K562 (cell line): ENCODE measurements at regions not wholly inside any gene's neighbourhood (a gene's known extent, or its start where the extent isn't known, plus 50 kb on each side); places are given as distances from the start of the nearest gene placed in this dataset.

ENCODE experiments used
- ATAC-seq: fragments of 200-7000 bp; cut with Tn5 transposase; 3 replicates; pipeline ENCODE4 v1.9.1; 2020; ENCODE audit warnings: moderate library complexity
- BruUV-seq: library from RNA; stranded (reverse); fragments of 400-500 nt; replicated peaks from 2 replicates; lab custom pipeline; 2021; lab: Mats Ljungman, UMichigan
- CTCF ChIA-PET: fragments of 300-600 bp; formaldehyde crosslinking; extraction: SDS; loops from one replicate; lab custom pipeline; 2021; ENCODE audit warnings: low intra/inter-chr PET ratio; lab: Yijun Ruan, JAX
- POLR2A ChIA-PET: fragments of 300-600, 350-650 bp; sonication (Branson Sonifier 250); formaldehyde crosslinking; extraction: SDS; loops from one replicate; lab custom pipeline; 2021; ENCODE audit warnings: antibody characterized with exemption, inconsistent platforms; lab: Yijun Ruan, JAX
- DNase-seq, 4 experiments: peaks; one replicate each; pipeline versions ENCODE4 v3.0.0 to v3.0.0-alpha.2; 2011 to 2018; ENCODE audit warnings: low spot score in 3 of 4, mixed read lengths in 3 of 4; ENCODE audit errors: extremely low read depth in 1 of 4
- FAIRE-seq: peaks from 2 replicates; lab custom pipeline; 2011; peaks lifted over from hg19 to GRCh38; lab: Jason Lieb, UNC
- H2AFZ ChIP-seq: 2 replicates; pipeline ENCODE4 v1.6.0; 2011; ENCODE audit warnings: low read depth, low read length, control low read depth, inconsistent platforms
- H3K27ac ChIP-seq: fragments of 200-600 bp; 3 replicates; pipeline ENCODE4 v1.8.0; 2011; ENCODE audit warnings: low read depth, mild to moderate bottlenecking, control low read depth, inconsistent platforms, low read length, moderate library complexity, mixed read lengths; ENCODE audit errors: extremely low read depth
- H3K27me3 ChIP-seq, 2 experiments: fragments of 300-600 bp in 1 of 2; 2 replicates in 1 of 2; 3 replicates in 1 of 2; pipeline versions ENCODE4 v1.6.0 to v1.8.0; 2011; ENCODE audit warnings: inconsistent platforms in 2 of 2, low read length in 2 of 2, mild to moderate bottlenecking in 1 of 2, mixed read lengths in 1 of 2, moderate library complexity in 1 of 2; ENCODE audit not compliant: control insufficient read depth in 2 of 2, insufficient read depth in 2 of 2
- H3K36me3 ChIP-seq: fragments of 300-600 bp; 3 replicates; pipeline ENCODE4 v1.8.0; 2011; ENCODE audit warnings: mild to moderate bottlenecking, low read length, inconsistent platforms; ENCODE audit not compliant: control insufficient read depth, insufficient read depth
- H3K4me1 ChIP-seq, 2 experiments: fragments of 200-600 bp in 1 of 2; replicated peaks in 1 of 2; 2 replicates in 1 of 2; 3 replicates in 1 of 2; pipeline versions ENCODE4 v1.5.1 to v1.8.0; 2011; ENCODE audit warnings: inconsistent platforms in 2 of 2, low read length in 2 of 2, mild to moderate bottlenecking in 1 of 2, mixed read lengths in 1 of 2, moderate library complexity in 1 of 2; ENCODE audit not compliant: control insufficient read depth in 2 of 2, insufficient read depth in 2 of 2
- H3K4me2 ChIP-seq: 2 replicates; pipeline ENCODE4 v1.6.1; 2011; ENCODE audit warnings: low read length, control low read depth, inconsistent platforms, mixed read lengths; ENCODE audit not compliant: insufficient read depth
- H3K4me3 ChIP-seq: fragments of 200-600 bp; sonication (generic), shearing (Covaris generic); 2 replicates; pipeline ENCODE4 v1.5.1; 2016; ENCODE audit warnings: control low read depth, inconsistent platforms
- H3K79me2 ChIP-seq: fragments of 200-600 bp; 3 replicates; pipeline ENCODE4 v1.8.0; 2011; ENCODE audit warnings: low read length, inconsistent platforms; ENCODE audit not compliant: control insufficient read depth, insufficient read depth
- H3K9ac ChIP-seq, 2 experiments: 2 replicates each; pipeline versions ENCODE4 v1.6.0 to v1.6.1; 2011; ENCODE audit warnings: low read depth in 2 of 2, low read length in 2 of 2, control low read depth in 1 of 2, inconsistent platforms in 1 of 2, mild to moderate bottlenecking in 1 of 2, mixed read lengths in 1 of 2; ENCODE audit not compliant: insufficient read depth in 1 of 2
- H3K9me1 ChIP-seq: one replicate; pipeline ENCODE4 v1.6.0; 2011; ENCODE audit warnings: inconsistent platforms, mild to moderate bottlenecking, low read length, moderate library complexity; ENCODE audit not compliant: control insufficient read depth, insufficient read depth
- H3K9me3 ChIP-seq: replicated peaks from 2 replicates; pipeline ENCODE4 v1.5.1; 2011; ENCODE audit warnings: low read depth, low read length, inconsistent platforms; ENCODE audit not compliant: control insufficient read depth, insufficient read depth
- H4K20me1 ChIP-seq: replicated peaks from 2 replicates; pipeline ENCODE4 v1.6.1; 2011; ENCODE audit warnings: low read length, inconsistent platforms, mixed read lengths; ENCODE audit not compliant: control insufficient read depth, insufficient read depth
- BHLHE40 ChIP-seq: IDR thresholded peaks from 2 replicates; pipeline ENCODE4 v1.6.1; 2011; ENCODE audit warnings: low read length, improper control_type of control experiment
- CBFB ChIP-seq: sonication (generic); formaldehyde crosslinking; IDR thresholded peaks from 2 replicates; pipeline ENCODE4 v1.4.0; 2020; ENCODE audit warnings: mild to moderate bottlenecking, missing genetic modification reagents
- EP300 ChIP-seq: IDR thresholded peaks from 2 replicates; pipeline ENCODE4 v1.6.1; 2012; ENCODE audit warnings: low read length, improper control_type of control experiment
- ESRRB ChIP-seq: fragments of 250-450 bp; sonication (Bioruptor Pico); IDR thresholded peaks from 2 replicates; pipeline ENCODE4 v1.5.0; 2020; ENCODE audit warnings: mild to moderate bottlenecking, moderate library complexity, borderline replicate concordance
- FOSL1 ChIP-seq: fragments of 200-800 bp; sonication (Bioruptor generic); conservative IDR thresholded peaks from 2 replicates; pipeline ENCODE4 v1.6.1; 2016; ENCODE audit warnings: missing genetic modification characterization, missing compliant biosample characterization
- HDAC2 ChIP-seq: fragments of 450-650 bp; IDR thresholded peaks from 2 replicates; pipeline ENCODE4 v1.6.1; 2016; ENCODE audit warnings: mild to moderate bottlenecking
- HDAC6 ChIP-seq: IDR thresholded peaks from 2 replicates; pipeline ENCODE4 v1.6.1; 2012; ENCODE audit warnings: low read depth, mild to moderate bottlenecking, control low read depth, inconsistent platforms, low read length, moderate library complexity
- MTA2 ChIP-seq: fragments of 450-650 bp; IDR thresholded peaks from 2 replicates; pipeline ENCODE4 v1.6.1; 2016; ENCODE audit warnings: low read depth
- PCBP1 ChIP-seq: fragments of 200-400 bp; formaldehyde crosslinking; IDR thresholded peaks from 2 replicates; pipeline ENCODE4 v1.6.1; 2018; ENCODE audit warnings: mild to moderate bottlenecking, low read depth, low read length; ENCODE audit not compliant: poor library complexity, severe bottlenecking
- POU5F1 ChIP-seq: fragments of 150-350 bp; IDR thresholded peaks from 2 replicates; pipeline ENCODE4 v1.6.1; 2014; ENCODE audit warnings: borderline replicate concordance, low read length, low read depth, mild to moderate bottlenecking; ENCODE audit not compliant: partially characterized antibody
- RCOR1 ChIP-seq, 2 experiments: IDR thresholded peaks; 2 replicates each; pipeline ENCODE4 v1.6.1; 2012; ENCODE audit warnings: low read depth in 2 of 2, low read length in 2 of 2, borderline replicate concordance in 1 of 2, improper control_type of control experiment in 1 of 2
- SIN3A ChIP-seq, 2 experiments: fragments of 150-350 bp in 1 of 2; IDR thresholded peaks; 2 replicates each; pipeline ENCODE4 v1.6.1; 2011 to 2016; ENCODE audit warnings: borderline replicate concordance in 2 of 2, low read depth in 2 of 2, low read length in 2 of 2, mild to moderate bottlenecking in 2 of 2, moderate library complexity in 2 of 2; ENCODE audit not compliant: control insufficient read depth in 1 of 2
- ZNF133 ChIP-seq: fragments of 250-450 bp; sonication (Bioruptor Pico); IDR thresholded peaks from 2 replicates; pipeline ENCODE4 v1.4.0; 2020; ENCODE audit warnings: mild to moderate bottlenecking
- WGBS: fragments of 100-300 bp; shearing (Covaris generic); methylation state at CpG from one replicate; pipeline ENCODE4 v1.1.6; 2016; ENCODE audit warnings: low coverage, mixed read lengths; ENCODE audit not compliant: insufficient coverage; ENCODE audit errors: missing lambda C conversion rate; 5-methylcytosine and 5-hydroxymethylcytosine counted together
- in situ Hi-C: fragments of 300-500 bp; cut with MboI; formaldehyde crosslinking; loops from 4 replicates; pipeline ENCODE4 v1.15.0; 2018; ENCODE audit warnings: inconsistent platforms, mixed read lengths
- intact Hi-C: fragments of 100-400 bp; cut with micrococcal nuclease; formaldehyde crosslinking; loops from 2 replicates; pipeline ENCODE4 v1.14.2; 2022
- TF ChIP-seq, protein P1 (sequence below), 2 experiments: fragments of 450-650 bp; IDR thresholded peaks; 2 replicates each; pipeline ENCODE4 v1.6.1; 2016

DNA sequence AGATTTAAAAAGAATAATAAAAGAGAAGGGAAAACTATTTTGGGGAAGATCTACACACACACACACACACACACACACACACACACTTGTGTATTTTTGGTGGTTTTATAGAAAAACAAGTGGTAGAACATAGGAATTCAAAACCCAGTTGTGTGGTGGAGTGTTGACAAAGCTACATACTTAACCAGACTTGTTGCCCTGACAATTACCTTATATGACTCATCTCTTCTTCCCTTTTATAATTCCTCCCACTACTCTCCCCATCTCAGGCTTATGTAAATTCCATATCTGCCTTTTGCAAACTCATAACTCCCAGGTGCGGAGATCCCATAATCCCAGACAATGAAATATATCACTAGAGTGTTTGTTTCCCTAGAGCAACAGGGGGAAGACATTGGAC is 873.7 kb downstream of the NXPH1 start:
- Histone ChIP-seq H3K27me3 (no peaks in the 10 kb centered on the region), H3K36me3 (no peaks in the 10 kb centered on the region), H3K9me1 (no peaks in the 10 kb centered on the region)
- WGBS, result 0% methylated on average over 1 of the region's 1 CpG
- in situ Hi-C loops, result no loop called here
- no peak for DNase-seq
- TF ChIP-seq EP300 (no peak), RCOR1 (IDR thresholded peaks at IDR 0.05; ENCODE audit: borderline replicate concordance in 1 of 2, low read depth in 2 of 2, low read length in 2 of 2) (no peak), HDAC6 (no peak), HDAC2 (no peak), ZNF133 (CRISPR knock-in tag) (no peak), POU5F1 (no peak), ESRRB (CRISPR knock-in tag) (no peak), BHLHE40 (no peak), FOSL1 (tag) (no peak), MTA2 (no peak), SIN3A (IDR thresholded peaks at IDR 0.05; ENCODE audit: borderline replicate concordance in 2 of 2, control insufficient read depth in 1 of 2, low read depth in 2 of 2, low read length in 2 of 2) (no peak), PCBP1 (no peak), CBFB (CRISPR knock-in tag) (no peak)
- TF ChIP-seq, protein P1, sequence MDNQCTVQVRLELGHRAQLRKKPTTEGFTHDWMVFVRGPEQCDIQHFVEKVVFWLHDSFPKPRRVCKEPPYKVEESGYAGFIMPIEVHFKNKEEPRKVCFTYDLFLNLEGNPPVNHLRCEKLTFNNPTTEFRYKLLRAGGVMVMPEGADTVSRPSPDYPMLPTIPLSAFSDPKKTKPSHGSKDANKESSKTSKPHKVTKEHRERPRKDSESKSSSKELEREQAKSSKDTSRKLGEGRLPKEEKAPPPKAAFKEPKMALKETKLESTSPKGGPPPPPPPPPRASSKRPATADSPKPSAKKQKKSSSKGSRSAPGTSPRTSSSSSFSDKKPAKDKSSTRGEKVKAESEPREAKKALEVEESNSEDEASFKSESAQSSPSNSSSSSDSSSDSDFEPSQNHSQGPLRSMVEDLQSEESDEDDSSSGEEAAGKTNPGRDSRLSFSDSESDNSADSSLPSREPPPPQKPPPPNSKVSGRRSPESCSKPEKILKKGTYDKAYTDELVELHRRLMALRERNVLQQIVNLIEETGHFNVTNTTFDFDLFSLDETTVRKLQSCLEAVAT (IDR thresholded peaks at IDR 0.05), result no peak
- TF ChIP-seq, all 486 proteins: peak for 0
- Histone ChIP-seq H3K9me3 (no peaks in the 10 kb centered on the region), H4K20me1 (no peaks in the 10 kb centered on the region), H3K27ac (no peak overlapping the region), H3K4me1 (no peaks in the 10 kb centered on the region), H3K4me3 (no peak overlapping the region), H3K79me2 (no peaks in the 10 kb centered on the region), H2AFZ (no peak overlapping the region), H3K4me2 (no peak overlapping the region), H3K9ac (no peak overlapping the region)
- POLR2A ChIA-PET, result no interaction called here
- BruUV-seq, result no TSS peak
- CTCF ChIA-PET, result no interaction called here
- ATAC-seq (no peak), FAIRE-seq (no peak)
- intact Hi-C loops, result no loop called here
